Astrocyte of the cerebellum (primary cell): ENCODE measurements at regions not wholly inside any gene's neighbourhood (a gene's known extent, or its start where the extent isn't known, plus 50 kb on each side); places are given as distances from the start of the nearest gene placed in this dataset.

Source experiments
- DNase-seq: peaks from one replicate; pipeline ENCODE4 v3.0.0-alpha.2; 2011; ENCODE audit warnings: low read depth
- H3K4me3 ChIP-seq: 2 replicates; pipeline ENCODE4 v1.5.1; 2011; ENCODE audit warnings: mild to moderate bottlenecking, low read depth, low read length, moderate library complexity
- in situ Hi-C: cut with HindIII; loops from 2 replicates; pipeline ENCODE4 v1.10.0; 2017; ENCODE audit warnings: low sequenced_read_pairs
- TF ChIP-seq, protein P1 (sequence below): IDR thresholded peaks from 2 replicates; pipeline ENCODE4 v1.5.1; 2012; ENCODE audit warnings: low read length, low read depth, moderate library complexity, mild to moderate bottlenecking; ENCODE audit errors: missing control alignments

DNA sequence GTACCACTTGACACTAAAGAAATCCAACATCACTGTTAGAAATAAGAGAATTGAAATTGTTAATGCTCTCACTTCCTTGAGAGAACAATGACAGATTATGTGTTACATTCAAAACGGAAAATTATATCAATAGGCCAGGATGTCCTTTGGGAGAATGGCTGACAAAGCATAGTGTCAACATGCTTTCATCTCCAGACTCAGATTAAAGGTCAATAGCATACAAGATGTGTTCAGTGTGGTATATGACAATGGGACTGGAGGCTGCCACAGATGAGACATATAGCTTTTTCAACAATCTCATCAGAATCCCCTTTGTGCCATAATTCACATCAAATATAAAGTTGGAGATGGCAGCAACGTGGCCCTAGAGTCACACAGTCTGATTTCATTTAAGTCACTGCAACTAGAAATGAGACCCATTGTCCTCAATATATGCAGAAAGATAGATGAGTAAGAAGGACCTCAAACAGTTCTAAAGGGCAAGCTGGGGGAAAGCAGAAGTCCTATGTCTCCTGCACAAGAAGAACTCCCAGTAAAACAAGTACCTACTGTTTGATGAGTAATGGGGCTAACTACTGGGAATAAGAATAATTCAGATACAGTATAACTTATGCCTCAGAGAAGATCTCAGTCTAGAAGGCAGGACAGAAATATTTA lies 327.9 kb downstream of the TTLL7 start:
- no peak overlapping the region for H3K4me3 ChIP-seq
- no peak for DNase-seq
- TF ChIP-seq, protein P1, sequence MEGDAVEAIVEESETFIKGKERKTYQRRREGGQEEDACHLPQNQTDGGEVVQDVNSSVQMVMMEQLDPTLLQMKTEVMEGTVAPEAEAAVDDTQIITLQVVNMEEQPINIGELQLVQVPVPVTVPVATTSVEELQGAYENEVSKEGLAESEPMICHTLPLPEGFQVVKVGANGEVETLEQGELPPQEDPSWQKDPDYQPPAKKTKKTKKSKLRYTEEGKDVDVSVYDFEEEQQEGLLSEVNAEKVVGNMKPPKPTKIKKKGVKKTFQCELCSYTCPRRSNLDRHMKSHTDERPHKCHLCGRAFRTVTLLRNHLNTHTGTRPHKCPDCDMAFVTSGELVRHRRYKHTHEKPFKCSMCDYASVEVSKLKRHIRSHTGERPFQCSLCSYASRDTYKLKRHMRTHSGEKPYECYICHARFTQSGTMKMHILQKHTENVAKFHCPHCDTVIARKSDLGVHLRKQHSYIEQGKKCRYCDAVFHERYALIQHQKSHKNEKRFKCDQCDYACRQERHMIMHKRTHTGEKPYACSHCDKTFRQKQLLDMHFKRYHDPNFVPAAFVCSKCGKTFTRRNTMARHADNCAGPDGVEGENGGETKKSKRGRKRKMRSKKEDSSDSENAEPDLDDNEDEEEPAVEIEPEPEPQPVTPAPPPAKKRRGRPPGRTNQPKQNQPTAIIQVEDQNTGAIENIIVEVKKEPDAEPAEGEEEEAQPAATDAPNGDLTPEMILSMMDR: no peak
- in situ Hi-C loops: no loop called here

DNA sequence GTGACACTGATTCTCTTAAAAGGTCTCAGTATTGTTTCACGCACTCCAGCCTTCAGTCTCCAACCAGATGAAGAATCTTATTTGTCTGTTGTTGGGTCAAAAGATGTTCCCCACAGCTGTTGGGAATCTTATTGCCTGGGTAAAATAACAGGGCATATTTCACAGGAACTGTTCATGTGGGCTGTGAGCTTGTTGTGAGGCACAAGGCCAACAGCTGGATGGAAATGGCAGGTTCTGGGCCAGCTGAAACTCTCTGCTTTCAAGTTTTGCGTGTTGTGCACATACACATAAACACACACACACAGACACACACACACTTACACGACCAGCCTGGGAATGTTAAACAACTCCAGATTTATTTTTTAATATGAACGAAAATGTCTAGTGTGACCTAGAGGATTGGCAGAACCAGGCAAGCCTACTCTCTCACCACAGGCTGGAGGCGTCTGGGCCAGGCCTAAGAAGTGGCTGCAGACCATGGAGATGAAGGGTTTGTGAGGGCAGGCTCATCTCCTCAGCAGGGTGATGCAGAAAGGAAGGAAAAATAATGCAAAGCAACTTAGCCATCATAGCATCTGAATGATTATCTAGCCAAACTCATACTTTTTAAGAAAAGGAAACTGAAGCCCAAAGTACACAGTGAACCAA lies 357.0 kb downstream of the TTLL7 start:
- in situ Hi-C loops: no loop called here
- TF ChIP-seq, protein P1: no peak
- no peak for DNase-seq
- H3K4me3 ChIP-seq: no peak overlapping the region

DNA sequence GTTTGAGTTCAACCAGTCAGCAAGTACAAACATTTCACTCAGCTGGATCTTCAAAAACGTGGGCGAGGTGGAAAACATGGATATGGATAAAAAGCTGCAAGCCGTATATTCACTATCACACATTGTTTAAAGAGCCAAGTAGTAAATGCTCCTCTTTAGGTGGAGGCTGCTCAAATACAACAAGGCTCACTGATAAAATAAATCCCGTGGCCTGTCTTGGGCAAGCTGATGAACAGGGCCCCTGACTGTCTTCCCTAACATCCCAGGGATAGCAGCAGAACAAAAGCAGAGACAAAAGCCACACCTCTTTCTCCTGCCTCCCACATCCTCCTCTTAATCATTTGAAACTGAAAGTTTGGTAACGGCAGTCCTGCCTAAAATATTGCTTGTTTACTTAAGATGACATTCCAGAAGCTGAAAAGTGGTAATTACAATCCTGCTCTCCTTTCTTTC lies 357.7 kb downstream of the TTLL7 start:
- DNase-seq: no peak
- H3K4me3 ChIP-seq: no peak overlapping the region
- in situ Hi-C loops: no loop called here
- TF ChIP-seq, protein P1: no peak

DNA sequence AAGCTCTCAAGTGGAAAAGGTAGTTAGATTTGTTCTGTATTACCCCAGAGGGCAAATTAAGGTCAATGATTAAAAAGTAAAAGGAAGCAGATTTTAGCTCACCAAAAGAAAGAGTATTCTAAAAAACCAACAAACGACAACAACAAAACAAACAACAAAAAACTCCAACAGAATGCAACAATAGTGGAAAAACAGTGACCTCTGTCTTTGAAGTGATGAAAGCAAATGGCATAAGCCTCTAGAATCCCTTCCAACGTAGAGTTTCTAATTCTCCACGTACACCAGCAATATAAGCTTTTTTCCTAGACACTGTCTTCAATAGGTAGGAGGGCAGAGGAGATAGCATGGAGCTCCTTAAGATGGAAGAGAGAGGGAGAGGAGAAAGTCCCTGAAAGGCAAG lies 359.1 kb downstream of the TTLL7 start:
- in situ Hi-C loops: no loop called here
- TF ChIP-seq, protein P1: no peak
- H3K4me3 ChIP-seq: no peak overlapping the region
- no peak for DNase-seq

DNA sequence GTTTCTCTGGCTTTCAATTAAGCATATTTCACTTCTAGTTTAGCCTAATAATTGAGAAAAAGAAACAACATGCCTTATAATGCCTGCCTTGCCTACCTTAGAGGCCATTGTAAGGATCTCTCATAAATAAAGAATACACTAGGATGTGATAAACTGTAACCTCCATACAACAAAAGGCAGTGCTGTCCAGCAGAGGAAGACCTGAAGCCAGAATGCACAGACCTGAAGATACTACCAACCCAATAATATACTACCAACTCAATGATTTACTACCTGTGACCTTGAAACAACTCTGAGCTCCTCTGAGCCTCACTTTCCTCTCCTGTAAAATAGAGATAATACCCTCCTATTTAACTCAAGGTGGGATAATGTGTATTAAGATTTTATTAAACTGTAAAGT lies 361.3 kb downstream of the TTLL7 start:
- TF ChIP-seq, protein P1: no peak
- H3K4me3 ChIP-seq: no peak overlapping the region
- no peak for DNase-seq
- in situ Hi-C loops: no loop called here

DNA sequence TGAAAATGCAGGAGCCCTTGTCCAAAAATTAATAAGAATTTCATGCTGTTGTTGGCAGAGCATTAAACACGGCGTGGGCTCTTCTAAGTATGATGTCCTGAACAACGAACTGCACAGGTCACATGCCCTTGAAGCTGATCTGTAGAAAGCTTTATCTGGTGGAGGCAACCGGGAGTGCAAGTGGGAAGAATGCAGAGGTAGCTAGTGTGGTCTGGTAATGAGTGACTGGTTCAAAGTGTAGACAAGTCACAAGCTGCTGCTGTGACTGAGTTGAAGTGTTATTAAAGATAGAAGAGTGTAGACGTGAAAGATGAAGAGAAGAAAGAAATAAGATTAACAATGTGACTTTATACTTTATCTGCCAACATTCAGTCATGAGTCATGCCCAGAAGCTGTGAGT lies 361.9 kb downstream of the TTLL7 start:
- DNase-seq: no peak
- in situ Hi-C loops: no loop called here
- TF ChIP-seq, protein P1: no peak
- no peak overlapping the region for H3K4me3 ChIP-seq
